ENCODE measurements at regions not wholly inside any gene's neighbourhood (a gene's known extent, or its start where the extent isn't known, plus 50 kb on each side); places are given as distances from the start of the nearest gene placed in this dataset.
A peak's percentile ranks its signal among the peaks of the same experiment; 100 is the strongest.
"Not testable (repeated sequence)": the region's sequence is repeated elsewhere in the genome, so short reads cannot be mapped to it uniquely, and the experiment has no call there.

DNA sequence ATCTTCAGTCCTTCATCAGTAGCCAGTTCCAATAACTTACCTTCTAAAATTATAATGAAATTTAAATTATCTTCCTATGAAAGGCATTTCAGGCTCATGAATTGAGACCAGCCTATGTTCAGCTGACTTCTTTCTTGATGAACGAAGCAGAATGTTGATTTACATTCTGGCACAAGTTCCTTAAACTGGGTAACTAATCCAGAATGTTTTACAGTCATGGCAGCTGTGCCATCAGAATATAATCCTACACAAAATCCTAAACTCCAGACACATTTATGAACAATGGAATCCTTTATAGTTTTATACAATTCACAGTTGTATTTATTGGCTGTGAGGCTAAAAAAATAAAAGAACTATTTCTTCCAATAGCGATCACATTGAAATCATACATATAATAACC is 97.3 kb upstream of the CPM start:
- no peak for DNase-seq

DNA sequence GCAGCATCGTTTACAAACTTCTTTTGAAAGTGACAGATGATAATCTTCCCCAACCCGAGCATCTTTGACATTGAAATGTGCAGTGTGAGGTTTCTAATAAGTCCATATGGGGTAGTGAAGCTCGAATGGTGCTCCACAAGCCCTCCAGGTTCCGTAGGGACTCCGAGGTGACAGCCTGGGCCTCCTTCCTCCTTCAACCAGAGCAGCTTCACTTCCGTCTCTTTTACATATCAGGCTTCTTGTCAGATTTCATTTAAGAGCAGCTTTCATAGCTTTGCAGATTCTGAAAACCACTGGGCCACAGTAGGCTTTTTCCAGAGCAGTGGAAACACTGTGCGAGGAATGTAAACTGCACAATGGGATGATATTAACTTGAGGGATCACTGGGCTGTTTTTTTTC is 103.6 kb upstream of the CPM start:
- no peak for DNase-seq

DNA sequence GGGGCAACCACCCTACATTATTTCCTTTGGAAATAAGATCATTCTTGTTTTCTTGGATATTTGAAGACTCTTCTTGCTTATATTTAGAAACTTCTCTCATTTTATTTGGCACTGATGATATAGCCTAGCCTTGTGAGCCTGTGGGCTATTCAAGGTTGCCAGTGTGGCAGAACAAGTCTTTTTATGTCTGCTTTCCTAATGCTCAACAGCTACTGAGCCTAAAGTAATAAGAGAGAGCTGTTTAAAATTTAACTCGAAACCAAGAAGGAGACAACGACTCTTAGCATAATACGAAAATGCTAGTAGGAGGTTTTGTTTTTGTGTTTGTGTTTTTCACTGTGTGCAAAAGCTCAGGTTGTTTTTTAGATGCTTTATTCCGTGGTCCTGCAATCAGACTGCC is 104.0 kb upstream of the CPM start:
- DNase-seq, result no peak

DNA sequence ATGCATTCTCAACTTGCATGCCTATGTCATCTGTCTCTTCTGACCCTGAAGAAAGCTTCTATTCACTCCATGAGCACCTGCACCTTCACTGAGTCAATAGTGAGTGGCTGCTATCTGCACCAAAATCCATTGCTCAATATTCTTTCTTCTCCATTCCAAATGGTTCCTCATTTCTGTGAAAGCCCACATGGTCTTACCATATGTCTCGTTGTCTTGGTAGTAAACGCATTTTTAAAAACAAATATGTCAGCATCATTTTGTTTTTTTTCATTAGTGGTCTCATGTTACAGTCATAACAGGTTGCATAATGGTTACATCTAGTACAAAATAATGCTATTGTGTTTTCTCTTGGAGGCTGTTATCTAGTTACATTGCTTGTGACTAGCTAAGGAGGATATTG is 106.9 kb upstream of the CPM start:
- DNase-seq, result no peak

DNA sequence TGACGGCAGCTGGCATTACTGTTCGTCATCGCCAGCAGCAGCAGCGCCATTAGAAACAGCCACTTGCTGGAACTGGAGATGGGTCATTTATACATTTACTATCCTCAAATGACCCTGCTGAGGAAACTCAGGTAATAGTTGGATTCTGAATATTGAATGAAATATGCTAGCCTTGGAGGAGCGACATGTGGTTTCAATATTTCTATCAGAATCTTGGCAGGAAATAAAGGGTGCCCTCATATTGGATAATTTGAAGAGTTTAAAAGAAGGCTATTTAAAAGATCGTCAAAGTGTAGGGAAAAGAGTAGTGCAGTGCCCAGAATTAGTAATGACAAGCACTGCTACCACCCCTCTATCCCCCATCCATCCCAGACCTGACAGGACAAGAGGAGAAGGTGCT is 109.6 kb upstream of the CPM start:
- no peak for DNase-seq

DNA sequence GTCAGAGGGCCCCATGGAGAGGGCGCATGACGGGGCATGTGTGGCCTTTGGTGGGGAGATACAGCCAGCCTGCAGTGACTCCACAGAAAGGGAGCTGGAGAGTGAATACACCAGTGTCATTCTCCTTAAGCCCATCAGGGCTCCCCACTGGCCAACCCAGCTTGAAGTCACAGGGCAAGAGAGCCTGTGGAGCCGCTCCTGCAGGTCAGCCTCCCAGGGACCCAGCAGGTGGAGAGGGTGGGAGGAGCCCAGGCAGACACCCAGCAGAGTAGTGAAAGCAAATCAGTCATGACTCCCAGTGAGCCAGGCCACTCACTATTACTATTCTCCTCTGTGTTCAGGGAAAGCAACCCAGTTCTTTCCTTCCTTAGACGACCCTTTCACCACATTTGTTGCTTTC is 110.0 kb upstream of the CPM start:
- DNase-seq, result no peak

DNA sequence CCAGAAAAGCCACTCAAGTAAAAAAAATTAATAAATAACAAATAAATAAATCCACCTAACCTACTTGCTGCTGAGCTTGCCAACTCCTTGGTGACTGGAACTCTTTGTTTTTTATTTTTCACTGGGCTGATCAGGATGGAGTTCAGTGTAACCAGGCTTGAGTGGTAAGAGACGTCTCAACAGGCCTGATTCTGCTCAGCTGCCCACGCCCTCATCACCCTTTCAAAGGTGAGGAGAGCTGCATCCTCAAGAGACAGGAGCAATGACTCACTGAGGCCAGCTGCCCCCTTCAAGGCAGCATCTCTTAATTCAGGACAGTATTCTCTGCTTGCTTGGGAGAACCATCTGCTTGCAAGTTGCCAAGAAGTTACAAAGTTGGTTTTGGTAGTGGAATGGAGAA is 111.9 kb upstream of the CPM start:
- no peak for DNase-seq

DNA sequence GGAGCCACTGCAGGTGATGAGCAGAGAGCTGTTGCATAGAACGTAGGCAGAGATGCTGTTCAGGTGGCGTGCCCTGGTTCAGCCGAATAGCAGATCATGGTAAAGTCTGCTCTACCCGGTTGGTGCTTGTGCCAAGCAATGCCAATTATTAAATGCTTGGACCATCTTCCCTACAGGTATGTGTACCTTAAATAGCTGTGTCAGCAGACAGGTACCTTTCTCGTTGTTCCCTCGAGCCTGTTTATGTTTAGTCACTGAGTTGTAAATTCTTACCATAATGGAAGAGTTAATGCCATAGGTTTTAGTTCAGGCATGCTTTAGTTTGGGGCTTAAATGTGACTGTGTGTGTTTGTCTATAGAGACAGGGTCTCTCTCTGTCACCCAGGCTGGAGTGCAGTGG is 112.5 kb upstream of the CPM start:
- no peak for DNase-seq

DNA sequence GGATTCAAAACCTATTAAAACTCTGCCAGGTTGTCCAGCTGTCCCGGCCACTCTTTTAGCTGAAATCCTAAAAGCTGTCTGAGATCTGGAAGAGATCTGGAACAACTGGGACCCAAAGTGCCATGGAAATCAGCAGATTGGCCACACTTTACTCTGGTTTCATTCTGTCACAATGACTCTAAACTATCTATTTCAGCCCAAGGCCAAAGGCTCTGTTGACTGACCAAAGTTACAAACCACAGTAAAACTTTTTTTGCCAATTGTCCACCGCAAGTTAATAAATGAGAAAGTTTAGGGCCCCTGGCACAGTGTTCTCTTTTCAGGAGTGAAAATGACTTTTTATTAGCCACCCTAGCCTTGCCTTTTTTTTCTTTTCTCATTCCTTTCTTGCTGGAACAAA is 113.4 kb upstream of the CPM start:
- DNase-seq, result no peak

DNA sequence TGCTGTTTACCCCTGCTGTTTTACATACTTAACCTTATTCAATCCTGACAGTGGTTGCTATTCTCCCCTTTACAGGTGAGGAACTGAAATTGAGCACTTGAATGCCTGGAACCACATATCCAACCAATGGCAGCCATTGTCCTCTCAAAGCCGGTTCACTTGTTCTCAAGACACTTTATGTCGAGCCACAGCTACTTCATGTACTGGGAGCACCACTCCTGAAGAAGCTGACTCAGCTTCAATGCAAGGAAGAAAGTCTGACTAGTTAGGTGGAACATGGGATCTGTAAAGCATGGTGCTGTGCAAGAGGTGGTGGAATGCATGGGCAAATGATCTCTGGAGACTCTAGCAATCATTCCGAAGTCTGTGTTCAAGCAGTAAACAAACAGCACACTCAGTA is 113.9 kb upstream of the CPM start:
- DNase-seq, result no peak

DNA sequence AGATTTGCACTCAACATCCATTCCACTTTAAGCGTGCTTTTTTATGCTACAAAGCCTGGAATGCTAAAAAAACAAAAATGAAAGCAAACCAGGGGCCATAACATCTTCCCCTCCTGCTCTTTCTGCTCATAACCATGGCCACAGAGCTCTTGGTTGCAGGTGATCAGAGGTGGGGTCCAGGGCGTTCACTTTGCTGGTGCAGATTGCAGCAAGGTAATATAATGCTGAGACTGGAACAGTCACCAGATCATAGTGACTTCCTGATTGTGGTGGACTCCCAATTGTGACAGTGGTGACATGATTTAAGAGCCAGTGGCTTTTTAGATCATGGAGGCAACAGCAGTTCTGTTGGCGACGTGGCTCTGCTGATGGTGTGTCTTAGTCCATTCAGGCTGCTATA is 115.0 kb upstream of the CPM start:
- no peak for DNase-seq

DNA sequence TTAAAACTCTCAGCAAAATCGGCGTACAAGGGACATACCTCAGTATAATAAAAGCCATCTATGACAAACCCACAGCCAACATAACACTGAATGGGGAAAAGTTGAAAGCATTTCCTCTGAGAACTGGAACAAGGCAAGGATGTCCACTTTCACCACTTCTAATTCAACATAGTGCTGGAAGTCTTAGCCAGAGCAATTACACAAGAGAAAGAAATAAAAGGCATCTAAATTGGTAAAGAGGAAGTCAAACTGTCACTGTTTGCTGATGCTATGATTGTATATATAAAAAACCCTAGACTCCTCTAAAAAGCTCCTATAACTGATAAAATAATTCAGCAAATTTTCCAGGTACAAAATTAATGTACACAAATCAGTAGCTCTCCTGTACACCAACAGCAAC is 116.9 kb upstream of the CPM start:
- not testable (repeated sequence) for DNase-seq

DNA sequence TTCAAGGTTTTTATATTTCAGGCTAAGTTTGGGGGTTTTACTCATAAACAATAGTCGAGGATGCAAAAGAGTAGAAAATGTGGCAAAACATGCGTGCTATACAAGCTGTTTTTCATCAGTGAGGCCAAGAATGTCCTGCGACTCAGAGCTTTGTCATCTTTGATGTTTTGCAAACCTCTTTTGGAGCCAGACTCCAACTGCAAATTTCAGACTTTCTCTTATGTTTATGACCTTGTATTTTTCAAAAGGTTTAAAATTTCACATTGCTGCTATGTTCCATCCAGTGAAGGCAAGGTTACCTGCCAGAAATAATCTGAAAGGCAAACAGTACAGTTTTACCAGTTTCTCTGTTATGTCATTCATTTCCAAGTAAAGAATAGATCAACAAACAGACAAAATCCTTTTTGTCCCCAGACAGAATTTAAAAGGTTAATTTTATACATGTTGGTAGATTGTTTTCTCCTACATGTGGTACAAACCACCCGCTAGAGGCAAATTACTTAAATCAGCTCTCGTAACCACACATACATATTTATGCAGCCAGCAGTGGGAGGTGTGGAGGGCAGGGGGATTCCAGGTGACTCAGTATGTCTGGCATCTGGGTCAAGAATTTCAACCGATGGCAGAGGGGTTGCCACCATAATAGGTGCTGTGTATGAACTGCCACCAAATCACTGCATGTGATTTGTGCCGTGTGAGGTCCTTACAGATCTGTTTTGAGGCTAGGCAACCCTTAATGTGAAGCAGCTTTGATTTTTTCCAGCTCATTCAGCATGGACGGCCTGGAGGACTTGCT is 119.8 kb upstream of the CPM start:
- DNase-seq, result peak; percentile 90

DNA sequence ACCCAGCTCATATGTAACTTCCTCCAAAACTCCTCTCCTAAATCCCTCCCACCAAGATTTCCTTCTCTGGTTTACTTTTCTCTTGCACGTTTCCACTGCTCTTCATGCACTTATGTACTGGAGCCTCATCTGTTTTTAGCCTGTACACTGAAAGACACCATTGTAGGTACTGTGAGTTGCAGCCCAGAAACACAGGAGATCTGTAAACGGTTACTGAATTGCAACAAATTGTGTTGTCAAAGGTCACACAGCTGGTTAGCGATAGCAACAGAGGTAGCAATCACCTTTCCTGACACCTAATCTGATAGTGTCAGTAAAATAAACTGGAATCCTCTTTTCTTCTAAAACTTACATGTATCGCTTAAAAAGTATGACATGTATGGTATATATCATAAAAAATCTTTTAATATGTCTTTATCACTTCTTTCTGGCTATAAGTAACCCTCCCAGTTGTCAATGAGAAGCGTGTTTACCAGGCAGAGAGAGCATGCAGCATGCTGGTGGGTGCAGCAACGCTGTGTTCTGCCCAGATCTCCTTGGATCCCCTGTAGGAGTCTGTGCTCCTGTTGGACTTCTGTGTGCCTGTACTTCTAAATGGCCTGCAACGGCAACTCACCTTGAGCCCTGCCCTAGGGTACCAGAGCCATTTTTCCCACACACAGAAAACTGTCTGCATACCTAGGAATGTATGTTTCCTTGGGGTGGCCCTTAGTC is 121.5 kb upstream of the CPM start:
- DNase-seq, result no peak

DNA sequence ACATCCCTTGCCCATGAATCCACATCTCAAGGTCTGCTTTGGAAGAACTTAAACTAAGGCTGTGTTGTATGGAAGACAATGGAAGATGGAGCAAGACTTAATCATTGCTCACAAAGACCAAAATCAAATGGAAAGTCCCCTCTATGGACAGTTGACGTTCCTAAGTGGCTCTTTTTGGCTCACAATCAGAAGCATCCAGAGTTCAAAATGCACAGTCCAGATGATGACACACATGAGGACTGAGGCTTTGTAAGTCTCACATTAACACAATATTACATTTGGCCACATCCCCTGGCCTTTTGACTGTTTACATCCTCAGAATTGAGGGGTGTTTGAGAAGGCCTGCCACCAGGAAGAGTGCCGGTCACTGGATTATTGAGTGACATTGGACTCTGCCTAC is 122.3 kb upstream of the CPM start:
- DNase-seq, result no peak

DNA sequence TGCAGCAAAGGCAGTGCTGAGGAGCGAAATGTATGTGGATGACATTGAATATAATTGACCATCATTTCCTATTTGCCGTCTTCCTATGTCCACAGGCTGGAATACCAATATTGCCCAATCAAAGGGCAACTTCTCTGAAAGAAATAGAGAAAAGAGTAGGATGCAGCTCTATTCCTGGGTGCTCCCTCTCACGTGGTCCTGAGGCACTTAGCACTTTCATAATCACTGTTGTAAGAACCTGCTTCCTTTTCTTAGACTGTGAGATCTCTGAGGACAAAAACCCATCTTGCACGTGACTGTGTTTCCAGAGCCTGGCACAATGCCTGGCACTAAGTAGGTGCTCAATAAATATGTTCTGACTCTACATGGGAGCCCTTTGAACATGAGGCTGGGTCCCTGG is 122.7 kb upstream of the CPM start:
- no peak for DNase-seq

DNA sequence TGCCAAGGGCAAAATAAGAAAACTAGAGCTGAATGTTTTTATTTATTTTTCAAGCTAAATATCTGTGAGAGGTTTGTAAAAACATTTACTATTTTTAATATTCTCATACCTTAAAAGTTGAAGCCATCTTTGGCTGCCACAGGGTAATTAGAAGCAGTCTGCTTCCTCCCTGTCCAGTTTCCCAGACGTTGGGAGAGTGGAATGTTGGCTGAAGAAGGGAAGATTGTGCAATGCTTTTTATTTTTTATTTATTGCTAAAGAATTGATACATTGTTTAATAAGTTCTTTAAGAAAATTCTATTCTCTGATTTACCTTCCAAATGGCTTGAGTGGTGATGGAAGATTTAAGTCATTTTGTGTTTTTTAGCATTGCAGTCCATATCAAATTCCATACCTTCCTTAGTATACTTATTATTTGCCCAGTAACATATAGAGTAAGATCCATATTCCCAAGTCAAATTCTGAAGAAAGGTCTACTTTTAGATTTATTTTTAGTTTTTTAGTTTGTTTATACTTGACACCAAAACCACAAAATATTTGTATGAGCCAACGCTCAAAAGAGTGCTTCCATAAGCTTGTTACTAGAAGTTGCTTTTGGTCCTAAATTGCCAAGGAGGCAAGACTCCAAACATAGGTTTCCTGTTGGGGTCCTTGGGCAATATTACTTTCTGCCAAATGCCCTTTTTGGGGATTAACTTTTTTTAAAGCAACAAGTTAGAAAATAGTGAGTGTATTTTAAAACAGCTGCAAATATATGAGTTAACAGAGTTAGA is 124.0 kb upstream of the CPM start:
- peak; percentile 68 for DNase-seq

DNA sequence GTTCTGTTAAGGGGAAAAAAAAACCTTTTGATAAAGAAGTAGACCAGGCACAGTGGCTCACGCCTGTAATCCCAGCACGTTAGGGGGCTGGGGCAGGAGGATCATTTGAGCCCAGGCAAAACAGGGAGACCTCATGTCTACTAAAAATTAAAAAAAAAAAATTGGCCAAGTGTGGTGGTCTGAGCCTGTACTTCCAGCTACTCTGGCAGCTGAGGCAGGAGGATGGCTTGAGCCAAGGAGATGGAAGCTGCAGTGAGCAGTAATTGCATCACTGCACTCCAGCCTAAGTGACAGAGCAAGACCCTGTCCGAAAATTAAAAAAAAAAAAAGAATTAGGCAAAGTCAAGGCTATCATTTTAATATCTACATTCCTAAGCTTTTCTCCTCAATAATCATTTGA is 124.8 kb upstream of the CPM start:
- no peak for DNase-seq

DNA sequence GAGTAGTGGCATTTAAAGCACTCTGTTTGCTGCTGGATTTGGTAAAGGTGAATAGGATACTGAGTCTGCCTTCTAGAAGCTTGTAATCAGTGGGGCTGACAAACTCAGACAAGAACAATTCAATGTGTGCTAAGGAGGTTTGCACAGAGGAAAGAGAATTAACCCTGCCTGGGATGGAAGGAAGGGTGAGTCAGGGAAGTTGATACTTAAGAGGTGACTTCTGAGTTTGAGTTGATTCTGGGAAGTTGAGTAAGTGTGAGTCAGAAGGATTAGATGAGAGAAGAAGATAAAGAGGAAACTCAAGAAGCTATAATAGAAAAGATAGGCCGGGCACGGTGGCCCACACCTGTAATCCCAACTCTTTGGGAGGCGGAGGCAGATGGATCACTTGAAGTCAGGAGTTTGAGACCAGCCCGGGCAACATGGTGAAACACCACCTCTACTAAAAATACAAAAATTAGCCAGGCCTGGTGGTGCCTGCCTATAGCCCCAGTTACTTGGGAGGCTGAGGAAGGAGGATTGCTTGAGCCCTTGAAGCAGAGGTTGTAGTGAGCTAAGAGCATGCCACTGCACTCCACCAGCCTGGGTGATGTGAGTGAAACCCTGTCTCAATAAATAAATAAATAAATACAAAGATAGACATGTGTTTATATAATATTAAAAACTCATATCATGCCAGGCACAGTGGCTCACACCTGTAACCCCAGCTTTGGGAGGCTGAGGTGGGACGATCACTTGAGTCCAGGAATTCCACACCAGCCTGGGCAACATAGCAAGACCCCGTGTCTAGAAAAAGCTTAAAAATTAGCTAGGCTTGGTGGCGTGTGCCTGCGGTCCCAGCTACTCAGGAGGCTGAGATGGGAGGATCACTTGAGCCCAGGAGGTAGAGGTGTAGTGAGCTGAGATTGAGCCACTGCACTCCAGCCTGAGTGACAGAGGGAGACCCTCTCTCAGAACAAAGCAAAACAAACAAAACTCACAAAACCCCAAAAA is 126.8 kb upstream of the CPM start:
- DNase-seq, result peak; percentile 66

DNA sequence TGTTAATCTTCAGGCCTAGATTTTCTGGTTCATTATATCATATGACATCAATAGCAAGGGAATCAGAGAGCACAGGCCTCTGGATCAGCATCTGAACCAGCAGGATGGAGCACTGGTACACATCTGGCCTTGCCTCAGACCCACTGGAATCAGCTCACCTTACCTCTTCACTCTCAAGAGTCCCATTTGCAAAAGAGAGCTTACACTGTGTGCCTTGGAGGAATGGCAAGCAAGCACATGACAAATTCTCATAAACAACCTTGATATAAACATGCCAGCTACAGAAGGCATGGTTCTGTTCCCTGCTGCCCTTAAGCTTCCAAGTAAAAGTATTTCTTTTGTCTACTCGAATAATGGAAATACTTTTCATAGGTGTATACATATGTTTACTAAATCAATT is 128.6 kb upstream of the CPM start:
- no peak for DNase-seq

DNA sequence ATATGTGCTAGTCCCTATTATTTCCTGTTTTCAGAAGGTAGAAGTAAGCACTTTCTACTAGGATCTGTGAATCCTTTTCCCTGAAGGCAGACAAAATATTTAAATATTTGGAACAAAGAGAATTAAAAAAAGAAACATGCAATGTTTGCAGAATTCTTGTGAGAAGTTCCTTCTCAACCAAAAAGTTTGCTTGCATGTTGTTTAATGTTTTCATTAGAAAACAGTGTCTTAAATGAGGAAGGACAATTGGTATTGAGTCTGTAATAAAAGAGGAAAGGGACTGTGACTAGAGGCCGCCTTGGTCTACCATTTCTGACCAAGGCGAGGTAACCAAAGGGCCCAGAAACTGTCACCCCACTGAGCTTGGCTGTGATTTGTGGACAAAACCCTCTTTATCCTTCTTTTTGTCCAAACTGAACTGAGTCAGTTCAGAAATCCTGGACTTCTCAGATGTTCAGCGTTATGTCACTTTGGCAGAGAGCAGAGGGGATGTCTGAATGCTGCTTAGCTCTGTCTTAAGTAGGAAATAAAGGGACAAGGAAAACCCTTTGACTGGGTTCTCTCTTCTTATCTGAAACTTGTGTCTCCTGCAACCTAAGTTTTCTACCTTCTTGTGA is 129.8 kb upstream of the CPM start:
- no peak for DNase-seq
